PC-9 (cell line): ENCODE measurements at regions not wholly inside any gene's neighbourhood (a gene's known extent, or its start where the extent isn't known, plus 50 kb on each side); places are given as distances from the start of the nearest gene placed in this dataset.

Experiments used
- BruUV-seq: library from RNA; stranded (reverse); fragments of 400-500 nt; replicated peaks from 2 replicates; lab custom pipeline; 2021; lab: Mats Ljungman, UMichigan
- CTCF ChIA-PET: fragments of 300-600 bp; sonication (Branson Sonifier 250); formaldehyde crosslinking; loops from one replicate; lab custom pipeline; 2022; ENCODE audit warnings: antibody characterized with exemption; lab: Charles Lee
- POLR2A ChIA-PET: fragments of 300-600 bp; sonication (Branson Sonifier 250); formaldehyde crosslinking; loops from one replicate; lab custom pipeline; 2022; ENCODE audit warnings: antibody characterized with exemption; ENCODE audit not compliant: unreplicated experiment; lab: Charles Lee
- DNase-seq, 2 experiments: peaks; one replicate each; pipeline versions ENCODE4 v3.0.0 to v3.0.0-alpha.2; 2015 to 2022; ENCODE audit warnings: mixed read lengths in 1 of 2
- H2AFZ ChIP-seq: fragments of 200-600 bp; sonication (generic); 2 replicates; pipeline ENCODE4 v1.8.1; 2017; ENCODE audit warnings: antibody characterized with exemption
- H3F3A ChIP-seq: fragments of 200-600 bp; sonication (generic); 2 replicates; pipeline ENCODE4 v1.8.1; 2017; ENCODE audit warnings: antibody characterized with exemption, mild to moderate bottlenecking, low read depth; ENCODE audit not compliant: insufficient read depth
- H3K27ac ChIP-seq: fragments of 200-600 bp; sonication (generic); 2 replicates; pipeline ENCODE4 v1.6.1; 2016; ENCODE audit warnings: mixed run types
- H3K27me3 ChIP-seq: fragments of 200-600 bp; sonication (generic); 2 replicates; pipeline ENCODE4 v1.6.1; 2016; ENCODE audit warnings: low read depth, mixed run types; ENCODE audit not compliant: insufficient read depth
- H3K36me3 ChIP-seq: fragments of 200-600 bp; sonication (generic); 2 replicates; pipeline ENCODE4 v1.6.1; 2016; ENCODE audit warnings: low read depth, mixed run types
- H3K4me1 ChIP-seq: fragments of 200-600 bp; sonication (generic); replicated peaks from 2 replicates; pipeline ENCODE4 v1.6.1; 2016; ENCODE audit warnings: mixed run types; ENCODE audit not compliant: insufficient read depth
- H3K4me2 ChIP-seq: fragments of 200-600 bp; sonication (generic); 2 replicates; pipeline ENCODE4 v1.6.1; 2017; ENCODE audit warnings: mixed run types
- H3K4me3 ChIP-seq: fragments of 200-600 bp; sonication (generic); 2 replicates; pipeline ENCODE4 v1.6.1; 2016; ENCODE audit warnings: mixed run types
- H3K79me2 ChIP-seq: fragments of 200-600 bp; sonication (generic); 2 replicates; pipeline ENCODE4 v1.6.1; 2017; ENCODE audit warnings: low read depth, mixed run types
- H3K9me2 ChIP-seq: fragments of 200-600 bp; sonication (generic); 2 replicates; pipeline ENCODE4 v1.8.1; 2017; ENCODE audit warnings: mild to moderate bottlenecking; ENCODE audit not compliant: insufficient read depth
- H3K9me3 ChIP-seq: fragments of 200-600 bp; sonication (generic); 2 replicates; pipeline ENCODE4 v1.8.1; 2016; ENCODE audit warnings: low read depth; ENCODE audit not compliant: insufficient read depth
- H4K20me1 ChIP-seq: fragments of 200-600 bp; sonication (generic); 2 replicates; pipeline ENCODE4 v1.8.1; 2017; ENCODE audit not compliant: insufficient read depth
- CTCF ChIP-seq: fragments of 200-600 bp; sonication (generic); conservative IDR thresholded peaks from 2 replicates; pipeline ENCODE4 v1.6.1; 2017; ENCODE audit warnings: mixed run types, antibody characterized with exemption, mild to moderate bottlenecking, moderate library complexity
- EZH2 ChIP-seq: fragments of 200-600 bp; sonication (generic); IDR thresholded peaks from 2 replicates; pipeline ENCODE4 v1.8.0; 2017; ENCODE audit warnings: antibody characterized with exemption, low read depth
- intact Hi-C: fragments of 100-400 bp; cut with micrococcal nuclease; formaldehyde crosslinking; loops from one replicate; pipeline ENCODE4 v1.10.0; 2022; ENCODE audit not compliant: unreplicated experiment

GRCh38 chr12:29961231-29961630 lies 177.5 kb upstream of the TMTC1 start:
- no TSS peak for BruUV-seq
- ChIA-PET CTCF (no interaction called here), POLR2A (no interaction called here)
- Histone ChIP-seq H3K27me3 (no peaks in the 10 kb centered on the region), H3K36me3 (no peaks in the 10 kb centered on the region), H3K27ac (no peak overlapping the region), H4K20me1 (no peaks in the 10 kb centered on the region), H2AFZ (no peak overlapping the region), H3K9me2 (no peaks in the 10 kb centered on the region), H3K79me2 (no peaks in the 10 kb centered on the region), H3K4me3 (no peak overlapping the region), H3K4me2 (no peak overlapping the region), H3F3A (no peaks in the 10 kb centered on the region), H3K9me3 (no peaks in the 10 kb centered on the region), H3K4me1 (no peaks in the 10 kb centered on the region)
- intact Hi-C loops: no loop called here
- no peak for TF ChIP-seq CTCF
- TF ChIP-seq EZH2: no peak
- no peak for DNase-seq

- TF ChIP-seq EZH2: no peak
- TF ChIP-seq CTCF: no peak
- ChIA-PET CTCF (no interaction called here), POLR2A (no interaction called here)
- Histone ChIP-seq H3K36me3 (no peaks in the 10 kb centered on the region), H3K4me3 (no peak overlapping the region), H3K9me3 (no peaks in the 10 kb centered on the region), H3K9me2 (no peaks in the 10 kb centered on the region), H2AFZ (no peak overlapping the region), H3K27me3 (no peaks in the 10 kb centered on the region), H3K27ac (no peak overlapping the region), H3K4me1 (no peaks in the 10 kb centered on the region), H3F3A (no peaks in the 10 kb centered on the region), H3K79me2 (no peaks in the 10 kb centered on the region), H3K4me2 (no peak overlapping the region), H4K20me1 (no peaks in the 10 kb centered on the region)
- no peak for DNase-seq
- BruUV-seq: no TSS peak
- intact Hi-C loops: no loop called here
Observed at GRCh38 chr12:29960122-29960521, 176.4 kb upstream of the TMTC1 start.

- Histone ChIP-seq H3K36me3 (no peaks in the 10 kb centered on the region), H3K27me3 (no peaks in the 10 kb centered on the region), H3K9me2 (no peaks in the 10 kb centered on the region), H3K4me3 (no peak overlapping the region), H3K4me2 (no peak overlapping the region), H3K4me1 (no peaks in the 10 kb centered on the region), H3K27ac (no peak overlapping the region), H3F3A (no peaks in the 10 kb centered on the region), H2AFZ (no peak overlapping the region), H3K9me3 (no peaks in the 10 kb centered on the region), H3K79me2 (no peaks in the 10 kb centered on the region), H4K20me1 (no peaks in the 10 kb centered on the region)
- POLR2A ChIA-PET: no interaction called here
- TF ChIP-seq EZH2 (no peak), CTCF (no peak)
- no TSS peak for BruUV-seq
- CTCF ChIA-PET: no interaction called here
- no peak for DNase-seq
- intact Hi-C loops: no loop called here
Observed at GRCh38 chr12:29957835-29958234, 174.1 kb upstream of the TMTC1 start.
